Spleen (tissue), 7 donors: ENCODE measurements at regions not wholly inside any gene's neighbourhood (a gene's known extent, or its start where the extent isn't known, plus 50 kb on each side); places are given as distances from the start of the nearest gene placed in this dataset.

Experiments
- POLR2A ChIP-seq, 3 donors: fragments of 450-650 bp; IDR thresholded peaks; one replicate each; pipeline ENCODE4 v1.5.1; 2017; ENCODE audit warnings: antibody characterized with exemption in 3 of 3, mild to moderate bottlenecking in 1 of 3
- TF ChIP-seq, protein P1 (sequence below), 11 experiments: fragments of 200-600 bp in 7 of 11; fragments of 450-650 bp in 4 of 11; sonication (generic) in 4 of 11; IDR thresholded peaks in 8 of 11; conservative IDR thresholded peaks in 3 of 11; 1 replicate in 7 of 11; 2 replicates in 4 of 11; pipeline versions ENCODE4 v1.4.0 to v1.8.0; 2016 to 2021; ENCODE audit warnings: antibody characterized with exemption in 11 of 11, inconsistent platforms in 4 of 11, mild to moderate bottlenecking in 1 of 11
- donor health status: DM: no; HTN: no; CAD: no; lungs with moderate emphysema.
- donor health status: DM: no; HTN: no; CAD: no.
- donor health status: DM: no; HTN: no; CAD: no.

DNA sequence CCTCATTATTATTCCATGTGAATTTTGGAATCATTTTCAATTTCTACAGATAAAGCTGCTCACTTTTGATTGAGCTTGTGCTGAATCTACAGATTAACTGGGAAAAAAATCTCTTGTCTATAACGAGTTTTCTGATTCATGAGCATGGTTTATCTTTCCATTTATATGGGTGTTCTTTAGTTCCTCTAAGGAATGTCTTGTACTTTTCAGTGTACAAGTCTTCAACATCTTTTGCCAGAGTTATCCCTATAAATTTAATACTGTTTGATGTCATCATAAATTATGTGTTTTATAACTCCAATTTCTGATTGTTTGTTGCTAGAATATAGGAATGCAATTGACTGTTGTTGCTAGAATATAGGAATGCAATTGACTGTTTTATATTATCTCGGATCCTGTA, 533.8 kb downstream of the OLFM4 start:
- TF ChIP-seq, protein P1, sequence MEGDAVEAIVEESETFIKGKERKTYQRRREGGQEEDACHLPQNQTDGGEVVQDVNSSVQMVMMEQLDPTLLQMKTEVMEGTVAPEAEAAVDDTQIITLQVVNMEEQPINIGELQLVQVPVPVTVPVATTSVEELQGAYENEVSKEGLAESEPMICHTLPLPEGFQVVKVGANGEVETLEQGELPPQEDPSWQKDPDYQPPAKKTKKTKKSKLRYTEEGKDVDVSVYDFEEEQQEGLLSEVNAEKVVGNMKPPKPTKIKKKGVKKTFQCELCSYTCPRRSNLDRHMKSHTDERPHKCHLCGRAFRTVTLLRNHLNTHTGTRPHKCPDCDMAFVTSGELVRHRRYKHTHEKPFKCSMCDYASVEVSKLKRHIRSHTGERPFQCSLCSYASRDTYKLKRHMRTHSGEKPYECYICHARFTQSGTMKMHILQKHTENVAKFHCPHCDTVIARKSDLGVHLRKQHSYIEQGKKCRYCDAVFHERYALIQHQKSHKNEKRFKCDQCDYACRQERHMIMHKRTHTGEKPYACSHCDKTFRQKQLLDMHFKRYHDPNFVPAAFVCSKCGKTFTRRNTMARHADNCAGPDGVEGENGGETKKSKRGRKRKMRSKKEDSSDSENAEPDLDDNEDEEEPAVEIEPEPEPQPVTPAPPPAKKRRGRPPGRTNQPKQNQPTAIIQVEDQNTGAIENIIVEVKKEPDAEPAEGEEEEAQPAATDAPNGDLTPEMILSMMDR (IDR thresholded peaks at IDR 0.05 in 8 of 11, conservative IDR thresholded peaks at IDR 0.05 in 3 of 11) = no peak
- TF ChIP-seq POLR2A (IDR thresholded peaks at IDR 0.05) = no peak
